H1 (cell line): ENCODE measurements at regions not wholly inside any gene's neighbourhood (a gene's known extent, or its start where the extent isn't known, plus 50 kb on each side); places are given as distances from the start of the nearest gene placed in this dataset.

Source experiments
- E2F6 ChIP-seq: IDR thresholded peaks from 2 replicates; pipeline ENCODE4 v1.6.1; 2012; ENCODE audit warnings: inconsistent platforms

GRCh38 chr16:63539276-63539675, 1503.0 kb upstream of the CDH8 start (continued):
- no peak for TF ChIP-seq E2F6
